KOPT-K1 (cell line): ENCODE measurements at regions not wholly inside any gene's neighbourhood (a gene's known extent, or its start where the extent isn't known, plus 50 kb on each side); places are given as distances from the start of the nearest gene placed in this dataset.

Source experiments
- H3K27ac ChIP-seq: fragments of 200-600 bp; sonication (generic); 2 replicates; pipeline ENCODE4 v1.5.1; 2016; ENCODE audit warnings: antibody characterized with exemption, mild to moderate bottlenecking, low read depth, low read length; ENCODE audit not compliant: poor library complexity, severe bottlenecking
- H3K36me3 ChIP-seq: fragments of 200-600 bp; sonication (generic); 2 replicates; pipeline ENCODE4 v1.5.1; 2017; ENCODE audit warnings: antibody characterized with exemption, mild to moderate bottlenecking, low read length, moderate library complexity; ENCODE audit not compliant: insufficient read depth
- H3K9me3 ChIP-seq: fragments of 200-600 bp; sonication (generic); 2 replicates; pipeline ENCODE4 v1.5.1; 2017; ENCODE audit warnings: antibody characterized with exemption, low read length, mild to moderate bottlenecking; ENCODE audit not compliant: insufficient read depth, poor library complexity, severe bottlenecking

DNA sequence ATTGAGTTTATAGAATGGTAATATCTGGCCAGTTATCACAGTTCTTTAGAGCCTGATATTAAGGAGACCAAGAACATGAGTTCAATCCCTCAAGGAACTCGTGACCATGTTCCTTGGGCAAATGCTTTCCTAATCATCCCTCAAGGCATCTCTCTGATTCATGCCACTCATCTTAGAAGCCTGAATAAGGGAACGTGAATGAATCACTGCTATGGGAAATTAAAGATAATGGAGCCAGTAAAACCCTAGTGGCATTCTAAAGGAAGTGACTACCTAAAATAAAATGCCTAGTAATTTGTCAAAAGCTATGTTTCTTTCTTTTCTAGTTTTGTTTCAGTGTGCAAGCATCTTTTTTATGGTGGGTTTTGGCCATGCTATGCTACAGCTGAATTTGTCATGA is 1161.3 kb downstream of the C4orf33 start:
- Histone ChIP-seq H3K36me3 (no peaks in the 10 kb centered on the region), H3K27ac (no peak overlapping the region), H3K9me3 (no peaks in the 10 kb centered on the region)

DNA sequence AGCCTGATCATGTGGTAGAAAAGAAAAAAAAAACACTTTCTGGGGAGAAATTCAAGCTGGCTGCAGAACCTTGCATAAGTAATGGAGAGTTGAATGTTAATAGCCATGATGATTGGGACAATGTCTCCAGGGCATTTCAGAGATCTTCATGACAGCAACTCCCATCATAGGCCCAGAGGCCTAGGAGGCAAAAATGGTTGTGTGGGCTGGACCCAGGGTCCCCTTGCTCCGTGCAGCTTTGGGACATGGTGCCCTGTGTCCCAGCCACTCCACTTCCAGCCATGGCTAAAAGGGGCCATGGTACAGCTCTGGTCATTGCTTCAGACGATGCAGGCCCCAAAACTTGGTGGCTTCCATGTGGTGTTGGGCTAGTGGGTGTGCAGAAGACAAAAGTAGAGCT is 1170.9 kb downstream of the C4orf33 start:
- H3K27ac ChIP-seq = no peak overlapping the region
- H3K9me3 ChIP-seq = peaks cover 18% of the 10 kb centered on the region
- no peaks in the 10 kb centered on the region for H3K36me3 ChIP-seq

DNA sequence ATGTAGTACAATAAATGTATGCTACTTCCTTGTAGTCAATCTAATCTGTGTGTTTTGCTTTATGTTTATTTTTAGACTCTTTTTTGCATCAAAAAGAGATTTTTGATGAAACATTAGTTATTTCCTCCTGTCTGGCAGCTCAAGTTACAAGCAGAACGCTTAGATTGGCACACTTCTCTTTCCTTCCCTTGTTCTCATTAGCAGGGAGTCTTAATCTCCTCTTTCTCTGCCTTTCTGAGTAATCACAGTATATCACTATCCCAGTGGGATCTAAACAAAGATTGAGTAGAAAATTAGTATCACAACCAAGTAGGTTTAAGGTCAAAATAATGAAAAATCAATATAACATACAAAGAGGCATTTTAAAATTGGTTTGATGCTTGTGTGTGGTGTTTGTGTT is 1192.6 kb downstream of the C4orf33 start:
- no peaks in the 10 kb centered on the region for H3K36me3 ChIP-seq
- no peaks in the 10 kb centered on the region for H3K9me3 ChIP-seq
- no peak overlapping the region for H3K27ac ChIP-seq

DNA sequence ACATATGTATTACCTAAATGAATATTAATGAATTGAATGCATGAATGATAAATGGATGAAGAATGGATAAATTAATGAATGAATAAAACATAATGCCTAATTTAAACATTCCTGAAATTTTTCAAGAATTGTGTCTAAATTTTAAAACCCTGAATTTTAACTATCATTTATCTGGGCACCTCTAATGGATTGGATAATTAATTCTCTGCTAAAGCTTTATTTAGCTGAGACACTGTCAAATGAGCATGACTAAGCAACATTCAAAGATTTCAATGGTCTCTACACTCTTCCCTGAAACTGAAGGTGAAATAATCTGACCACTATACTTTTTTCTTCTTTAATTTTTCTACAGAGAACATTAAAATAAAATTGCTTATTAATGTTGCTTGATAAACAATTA is 1197.7 kb downstream of the C4orf33 start:
- Histone ChIP-seq H3K36me3 (no peaks in the 10 kb centered on the region), H3K9me3 (no peaks in the 10 kb centered on the region), H3K27ac (no peak overlapping the region)

DNA sequence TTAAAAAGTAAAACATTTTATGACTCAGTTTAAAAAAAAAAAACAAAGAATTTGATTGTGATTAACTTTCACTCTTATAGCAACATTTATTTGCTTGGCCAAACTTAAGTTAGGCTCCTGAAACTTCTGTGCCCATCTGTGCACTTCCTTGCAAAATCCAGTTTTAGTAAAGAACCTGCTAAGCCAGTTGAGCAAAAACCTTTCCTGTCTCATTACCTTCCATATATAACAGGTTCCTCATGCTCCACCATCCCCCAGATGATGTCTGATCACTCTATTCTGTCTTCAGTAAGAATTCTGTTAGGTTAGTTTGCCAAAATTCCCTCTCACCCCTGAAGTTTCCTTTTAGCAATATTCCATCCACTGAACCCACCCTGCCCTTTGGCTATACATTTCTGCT is 1200.5 kb downstream of the C4orf33 start:
- Histone ChIP-seq H3K9me3 (no peaks in the 10 kb centered on the region), H3K27ac (no peak overlapping the region), H3K36me3 (no peaks in the 10 kb centered on the region)

DNA sequence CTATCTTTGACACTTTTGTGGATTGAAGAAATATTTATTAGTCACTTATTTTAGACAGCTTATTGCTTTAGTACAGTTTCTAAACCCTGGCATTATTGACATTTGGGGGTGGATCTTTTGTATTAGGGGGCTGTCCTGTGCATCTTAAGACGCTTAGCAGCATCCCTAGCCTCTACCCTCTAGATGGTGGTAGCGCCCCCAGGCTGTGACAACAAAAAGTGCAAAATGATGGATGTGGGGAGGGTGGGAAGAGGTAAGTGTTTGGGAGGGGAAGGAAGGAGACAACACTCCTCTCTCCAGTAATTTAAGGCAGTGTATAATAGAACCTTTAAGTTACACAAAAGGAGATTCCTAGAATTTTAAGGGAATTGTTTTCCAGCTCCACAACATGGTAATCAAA is 1210.6 kb downstream of the C4orf33 start:
- Histone ChIP-seq H3K27ac (no peak overlapping the region), H3K36me3 (no peaks in the 10 kb centered on the region), H3K9me3 (no peaks in the 10 kb centered on the region)

DNA sequence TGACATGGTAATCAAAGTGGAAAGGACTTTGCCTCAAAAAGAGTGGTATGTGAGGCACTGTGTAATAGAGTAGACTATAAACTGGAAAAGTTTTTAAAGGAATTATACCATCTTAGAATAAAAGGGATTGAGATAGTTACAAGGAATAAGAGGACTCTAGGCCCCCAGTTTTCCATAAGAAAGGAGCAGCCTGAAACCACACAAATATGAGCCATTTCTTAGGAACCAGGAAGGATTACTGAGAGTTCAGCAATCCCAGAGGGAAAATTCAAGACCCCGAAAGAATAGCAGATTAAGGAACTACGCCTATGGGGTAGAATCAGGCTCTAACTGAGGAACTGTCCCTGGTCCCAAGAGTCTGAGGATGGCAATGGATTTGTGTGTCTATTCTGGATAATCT is 1213.3 kb downstream of the C4orf33 start:
- no peaks in the 10 kb centered on the region for H3K9me3 ChIP-seq
- no peaks in the 10 kb centered on the region for H3K36me3 ChIP-seq
- no peak overlapping the region for H3K27ac ChIP-seq

DNA sequence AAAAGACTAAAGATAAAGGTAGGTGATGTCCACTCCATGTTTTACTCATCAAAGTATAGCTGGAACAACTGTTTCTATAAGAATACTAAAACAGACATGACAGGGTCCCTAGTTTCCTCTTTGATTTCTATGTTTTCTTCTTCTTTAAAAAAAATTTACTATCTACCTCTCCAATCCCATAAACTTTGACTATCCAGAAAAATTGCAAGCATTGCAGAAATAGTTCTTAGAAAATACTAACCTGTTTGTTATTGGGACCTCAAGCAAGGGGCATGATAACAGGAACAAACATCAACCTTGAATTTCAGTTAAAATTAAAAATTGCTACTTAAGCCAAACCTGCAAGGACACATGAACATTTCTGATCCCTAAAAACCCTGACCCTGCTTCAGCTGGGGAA is 1226.5 kb downstream of the C4orf33 start:
- Histone ChIP-seq H3K9me3 (no peaks in the 10 kb centered on the region), H3K27ac (no peak overlapping the region), H3K36me3 (no peaks in the 10 kb centered on the region)

DNA sequence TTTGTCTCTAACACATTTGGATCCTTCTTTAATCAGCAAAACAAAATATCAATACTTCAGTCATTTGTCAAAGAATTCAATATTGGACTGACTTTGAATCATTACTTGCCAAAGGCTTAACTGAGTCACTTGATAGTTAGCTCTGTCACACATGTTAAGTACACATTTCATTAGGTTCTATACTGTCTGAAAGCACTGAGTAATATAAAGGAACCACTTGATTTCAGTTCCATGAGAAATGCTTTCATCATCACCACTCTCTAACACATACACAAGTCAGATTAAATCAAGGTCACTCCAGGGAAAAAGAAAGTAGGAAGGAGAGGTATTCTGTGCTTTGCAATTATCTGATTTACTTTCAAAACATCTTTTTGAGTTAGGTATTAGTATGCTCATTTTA is 1233.1 kb downstream of the C4orf33 start:
- Histone ChIP-seq H3K27ac (no peak overlapping the region), H3K9me3 (no peaks in the 10 kb centered on the region), H3K36me3 (no peaks in the 10 kb centered on the region)

DNA sequence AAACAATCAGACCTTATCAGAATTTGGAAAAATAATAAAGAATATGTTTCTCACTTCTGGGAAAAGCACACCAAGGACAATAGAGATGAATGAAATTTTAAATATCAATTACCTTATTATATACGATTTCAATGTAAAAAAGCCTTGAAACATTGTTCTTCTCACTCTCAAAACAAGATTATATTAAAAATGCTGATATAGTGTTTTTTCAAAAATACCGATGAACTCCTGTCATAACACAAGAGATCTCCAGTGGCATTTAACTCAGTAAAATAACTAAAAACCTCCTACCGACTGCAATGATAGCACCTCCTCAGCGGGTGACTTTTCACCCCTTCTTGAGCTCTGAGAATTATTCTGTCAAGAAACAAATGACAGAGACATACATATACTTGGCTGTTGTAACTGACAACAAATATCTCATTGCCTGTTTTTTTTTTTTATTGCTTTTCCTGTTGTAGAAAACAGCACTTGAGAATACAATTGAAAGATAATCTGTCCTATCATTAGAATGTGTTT is 1237.3 kb downstream of the C4orf33 start:
- H3K9me3 ChIP-seq = no peaks in the 10 kb centered on the region
- no peak overlapping the region for H3K27ac ChIP-seq
- no peaks in the 10 kb centered on the region for H3K36me3 ChIP-seq

DNA sequence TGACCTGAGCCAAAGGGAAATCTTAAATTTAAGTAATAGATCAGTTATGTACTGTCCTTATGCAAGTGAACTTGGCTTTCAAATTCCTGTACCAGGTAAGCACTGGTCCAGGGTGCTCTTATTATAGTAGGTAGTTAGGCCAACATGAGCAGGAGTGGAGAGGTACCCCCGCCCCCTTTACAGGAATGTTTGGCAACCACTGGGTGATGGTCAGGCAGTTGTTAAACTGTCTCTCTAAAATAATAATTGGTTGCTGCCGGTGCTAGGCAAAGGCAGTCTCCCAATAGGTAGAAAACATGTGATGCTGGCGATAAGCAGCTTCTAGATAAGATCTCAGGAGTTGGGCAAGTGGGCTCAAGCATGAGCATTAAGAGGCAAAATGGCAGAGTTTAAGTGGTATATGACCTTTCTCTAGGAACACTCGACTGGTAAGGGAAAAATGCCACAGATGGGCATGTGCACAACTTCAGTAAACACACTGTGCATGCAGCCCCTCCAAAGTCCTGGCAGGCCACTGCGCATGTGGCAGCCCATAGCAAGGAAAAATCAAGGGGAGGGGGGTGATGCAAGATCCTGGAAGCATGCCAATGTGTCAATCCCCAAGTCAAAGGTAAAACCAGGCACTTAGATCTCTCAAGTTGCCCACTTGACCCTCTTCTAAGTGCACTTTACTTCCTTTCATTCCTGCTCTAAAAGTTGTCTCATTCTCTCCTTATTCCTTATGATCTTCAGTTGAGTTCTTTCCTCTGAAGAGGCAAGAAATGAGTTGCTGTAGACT is 1239.7 kb downstream of the C4orf33 start:
- Histone ChIP-seq H3K36me3 (no peaks in the 10 kb centered on the region), H3K9me3 (no peaks in the 10 kb centered on the region), H3K27ac (no peak overlapping the region)

DNA sequence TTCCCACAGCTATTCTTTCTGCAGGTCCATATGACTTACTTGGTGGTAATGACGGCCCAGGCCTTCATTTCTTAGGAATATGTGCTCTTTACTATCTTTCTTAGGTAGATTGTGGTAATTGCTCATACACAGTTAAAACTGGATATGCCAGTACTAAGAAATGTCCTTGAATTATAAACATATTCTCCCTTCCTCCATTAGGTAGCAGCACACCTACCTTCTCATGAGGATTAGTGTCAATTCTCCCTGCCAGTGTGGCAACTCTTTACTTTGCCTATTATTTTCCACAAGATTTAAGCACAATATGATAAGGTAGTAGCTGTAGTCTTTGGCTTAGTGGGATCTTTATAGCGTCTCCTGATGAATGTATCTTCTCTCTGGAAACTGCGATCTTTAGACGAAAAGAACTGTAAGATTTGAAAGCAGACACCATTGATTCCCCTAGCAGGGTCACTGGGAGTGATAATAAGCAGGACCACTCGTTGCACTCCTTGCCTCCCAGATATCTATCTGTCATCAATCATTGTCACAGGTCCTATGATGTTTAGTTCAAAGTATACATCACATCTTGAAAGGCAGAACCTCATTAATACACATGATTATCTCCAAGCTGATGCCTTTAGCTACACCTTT is 1240.7 kb downstream of the C4orf33 start:
- H3K9me3 ChIP-seq = no peaks in the 10 kb centered on the region
- no peak overlapping the region for H3K27ac ChIP-seq
- no peaks in the 10 kb centered on the region for H3K36me3 ChIP-seq

DNA sequence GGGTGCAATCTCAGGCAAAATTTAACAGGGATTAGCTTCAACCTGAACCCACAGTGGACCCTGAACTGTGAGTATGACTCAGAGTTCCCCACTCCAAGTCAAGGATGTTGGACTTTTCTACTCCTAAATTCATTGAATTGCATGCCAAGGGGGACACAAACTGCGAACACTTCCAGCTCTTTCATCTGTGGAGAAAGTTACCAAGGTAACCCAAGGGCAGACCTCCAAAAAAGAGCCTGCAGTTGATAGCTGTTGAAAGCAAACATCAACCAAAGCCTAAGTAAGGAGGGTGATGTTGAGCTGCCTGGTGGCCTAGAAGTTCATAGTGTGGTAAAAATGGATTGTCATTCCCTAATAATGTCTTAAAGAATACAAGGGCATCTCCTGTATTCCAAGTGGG is 1242.9 kb downstream of the C4orf33 start:
- Histone ChIP-seq H3K9me3 (no peaks in the 10 kb centered on the region), H3K36me3 (no peaks in the 10 kb centered on the region), H3K27ac (no peak overlapping the region)

DNA sequence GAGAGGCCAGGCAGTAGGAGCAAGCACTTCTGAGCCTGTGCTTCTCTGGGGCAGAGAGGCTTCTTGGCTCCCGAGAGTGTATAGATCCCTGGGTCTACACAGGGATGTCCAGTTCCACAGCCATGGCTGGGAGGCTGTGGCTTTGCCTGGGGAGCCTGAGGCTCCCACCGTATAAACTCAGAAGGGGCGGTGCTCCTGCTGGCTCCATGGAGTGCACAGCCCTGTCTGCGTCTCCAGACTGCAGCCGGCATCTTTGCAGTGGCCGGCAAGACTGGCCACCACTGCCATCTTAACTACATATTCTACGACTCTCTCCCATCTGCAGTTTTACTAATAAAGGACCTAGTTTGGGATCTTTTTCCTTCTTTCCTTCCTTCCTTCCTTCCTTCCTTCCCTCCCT is 1253.8 kb downstream of the C4orf33 start:
- no peak overlapping the region for H3K27ac ChIP-seq
- no peaks in the 10 kb centered on the region for H3K36me3 ChIP-seq
- H3K9me3 ChIP-seq = no peaks in the 10 kb centered on the region

DNA sequence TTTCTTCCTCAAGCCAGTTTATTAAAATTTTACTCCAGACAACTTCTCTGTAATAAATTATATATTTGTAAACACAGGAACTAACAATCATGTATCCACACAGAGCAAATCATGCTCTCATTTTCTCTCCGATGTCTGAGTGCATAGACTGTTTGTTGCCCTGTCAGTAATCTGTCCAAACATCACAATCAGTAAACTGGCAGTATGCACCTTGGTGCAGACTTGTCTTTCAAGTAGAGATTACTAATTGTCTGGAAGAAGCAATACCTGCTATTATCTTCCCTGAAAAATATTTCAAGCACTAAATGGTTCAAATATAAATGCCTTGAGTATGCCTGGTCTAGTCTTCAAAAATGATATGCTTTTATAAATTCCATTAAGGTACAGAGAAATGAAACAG is 1260.9 kb downstream of the C4orf33 start:
- H3K36me3 ChIP-seq = no peaks in the 10 kb centered on the region
- H3K27ac ChIP-seq = no peak overlapping the region
- H3K9me3 ChIP-seq = no peaks in the 10 kb centered on the region

DNA sequence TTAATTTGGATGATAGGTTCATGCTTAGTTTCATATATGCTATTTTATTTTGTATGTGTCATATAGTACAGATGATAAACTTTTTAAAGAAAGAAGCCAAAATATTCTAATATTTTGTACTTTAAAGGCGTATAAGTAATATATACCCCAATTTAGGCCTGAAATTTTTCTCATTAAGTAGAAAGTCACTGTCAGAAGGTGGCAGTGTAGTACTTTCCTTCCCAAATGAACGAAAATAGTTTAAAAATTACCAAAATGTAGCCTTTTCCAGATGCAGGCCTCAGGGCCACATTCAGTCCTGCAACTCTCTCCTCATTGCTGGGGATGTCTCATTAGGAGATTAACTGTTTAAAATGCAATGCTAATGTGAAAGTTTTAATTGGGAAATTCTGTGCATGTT is 1263.6 kb downstream of the C4orf33 start:
- Histone ChIP-seq H3K27ac (no peak overlapping the region), H3K9me3 (no peaks in the 10 kb centered on the region), H3K36me3 (no peaks in the 10 kb centered on the region)
